GF-D8 (cell line): ENCODE measurements at regions not wholly inside any gene's neighbourhood (a gene's known extent, or its start where the extent isn't known, plus 50 kb on each side); places are given as distances from the start of the nearest gene placed in this dataset.
"Not testable (repeated sequence)": the region's sequence is repeated elsewhere in the genome, so short reads cannot be mapped to it uniquely, and the experiment has no call there.

Experiments
- DNase-seq: peaks from one replicate; lab custom pipeline; 2025; lab: John Stamatoyannopoulos, UW

- DNase-seq, result peak; percentile 38
These were observed 264.8 kb downstream of the ANAPC1 start for GRCh38 chr2:111618978-111619902.

- DNase-seq, result no peak
These were observed 263.7 kb downstream of the ANAPC1 start for GRCh38 chr2:111620281-111620680.

- no peak for DNase-seq
These were observed 261.1 kb downstream of the ANAPC1 start for GRCh38 chr2:111622859-111623258.

- DNase-seq, result no peak
These were observed 260.6 kb downstream of the ANAPC1 start for GRCh38 chr2:111623380-111623779.

GRCh38 chr2:111624411-111625156 lies 259.4 kb downstream of the ANAPC1 start:
- DNase-seq, result peak; percentile 98

GRCh38 chr2:111625157-111625537 lies 258.8 kb downstream of the ANAPC1 start:
- not testable (repeated sequence) for DNase-seq

GRCh38 chr2:111626037-111626864 lies 257.7 kb downstream of the ANAPC1 start:
- DNase-seq, result no peak

GRCh38 chr2:111626865-111627163 lies 257.2 kb downstream of the ANAPC1 start:
- DNase-seq, result no peak

GRCh38 chr2:111627256-111627655 lies 256.7 kb downstream of the ANAPC1 start:
- no peak for DNase-seq

GRCh38 chr2:111628221-111628620 lies 255.8 kb downstream of the ANAPC1 start:
- no peak for DNase-seq

- DNase-seq, result no peak
These were observed 254.0 kb downstream of the ANAPC1 start for GRCh38 chr2:111629983-111630382.

- no peak for DNase-seq
These were observed 251.3 kb downstream of the ANAPC1 start for GRCh38 chr2:111632661-111633060.

- no peak for DNase-seq
These were observed 250.8 kb downstream of the ANAPC1 start for GRCh38 chr2:111633189-111633588.

- peak; percentile 36 for DNase-seq
These were observed 250.3 kb downstream of the ANAPC1 start for GRCh38 chr2:111633643-111634042.

GRCh38 chr2:111634050-111634794 lies 249.8 kb downstream of the ANAPC1 start:
- DNase-seq, result no peak

GRCh38 chr2:111634995-111635538 lies 248.9 kb downstream of the ANAPC1 start:
- DNase-seq, result no peak

- DNase-seq, result no peak
These were observed 247.1 kb downstream of the ANAPC1 start for GRCh38 chr2:111636905-111637304.

- no peak for DNase-seq
These were observed 245.6 kb downstream of the ANAPC1 start for GRCh38 chr2:111638274-111638877.

GRCh38 chr2:111640480-111640879 lies 243.5 kb downstream of the ANAPC1 start:
- no peak for DNase-seq

GRCh38 chr2:111642586-111643327 lies 241.2 kb downstream of the ANAPC1 start:
- DNase-seq, result peak; percentile 39
